Activated T-helper 17 cell treated with anti-CD3 and anti-CD28 coated beads, Interleukin-2, amount 50 U/mL, for 72 hours (primary cell): ENCODE measurements at regions not wholly inside any gene's neighbourhood (a gene's known extent, or its start where the extent isn't known, plus 50 kb on each side); places are given as distances from the start of the nearest gene placed in this dataset.

Experiments used
- ATAC-seq: fragments of 150-1000 bp; cut with Tn5 transposase; replicated peaks from 2 replicates; pipeline ENCODE4 v1.10.0; 2021; ENCODE audit warnings: mild to moderate bottlenecking, moderate library complexity
- H3K27ac Mint-ChIP-seq: one replicate; pipeline ENCODE4 v1.8.0; 2022; ENCODE audit warnings: mixed read lengths
- H3K27me3 Mint-ChIP-seq: one replicate; pipeline ENCODE4 v1.8.0; 2022; ENCODE audit warnings: mixed read lengths
- H3K36me3 Mint-ChIP-seq: one replicate; pipeline ENCODE4 v1.8.0; 2022; ENCODE audit warnings: low read depth, mild to moderate bottlenecking, mixed read lengths
- H3K4me1 Mint-ChIP-seq: one replicate; pipeline ENCODE4 v1.8.0; 2022; ENCODE audit warnings: mixed read lengths
- H3K4me3 Mint-ChIP-seq: one replicate; pipeline ENCODE4 v1.8.0; 2022; ENCODE audit warnings: mild to moderate bottlenecking, mixed read lengths
- H3K9me3 Mint-ChIP-seq: one replicate; pipeline ENCODE4 v1.8.0; 2022; ENCODE audit warnings: mixed read lengths

DNA sequence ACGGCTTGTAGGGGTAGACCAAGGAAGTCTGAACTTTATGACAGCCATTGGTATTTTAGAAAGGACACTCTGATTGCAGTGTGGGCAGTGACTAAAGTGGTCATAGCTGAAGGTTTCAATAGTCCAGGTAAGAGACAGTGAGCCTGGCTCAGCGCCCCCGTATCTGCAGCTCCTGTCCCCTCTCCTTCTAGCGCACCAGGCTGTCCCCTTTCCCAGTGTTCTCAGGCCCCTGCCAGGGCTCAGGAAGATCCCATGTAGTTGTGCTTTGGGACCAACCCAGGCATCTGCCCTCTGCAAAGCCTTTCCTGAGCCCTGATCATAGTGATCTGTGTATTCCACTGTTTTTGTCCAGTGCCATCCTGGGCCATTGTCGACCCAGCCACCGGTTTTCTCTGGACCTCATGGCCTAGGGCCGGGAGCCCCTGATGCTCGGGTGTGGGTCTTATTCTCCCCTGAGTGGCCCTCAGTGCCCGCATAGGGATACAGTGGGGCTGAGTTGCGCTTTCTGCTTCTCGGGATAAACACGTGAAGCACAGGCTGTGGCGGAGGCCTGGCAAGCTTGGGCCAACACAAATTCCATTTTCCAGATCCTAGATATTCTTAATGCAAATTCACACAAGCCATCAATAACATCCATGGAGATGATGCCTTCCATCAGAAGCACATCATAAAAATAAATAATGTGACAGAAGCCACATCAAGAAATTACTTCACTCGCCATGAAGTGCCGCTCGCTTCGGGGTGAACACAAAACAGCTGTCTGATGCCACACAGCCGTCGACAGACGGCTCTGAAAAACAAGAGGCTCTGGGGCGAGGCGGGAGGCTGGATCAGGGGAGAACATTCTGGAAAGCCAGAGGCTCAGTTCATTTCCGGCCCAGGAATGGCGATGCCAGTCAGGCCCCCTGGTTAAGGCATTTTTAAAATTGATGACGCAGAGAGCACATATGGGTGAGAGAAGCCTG, 805.0 kb downstream of the TBC1D22A start:
- peaks cover 8% of the 10 kb centered on the region for H3K27me3 Mint-ChIP-seq
- H3K27ac Mint-ChIP-seq = no peak overlapping the region
- no peak for ATAC-seq
- no peak overlapping the region for H3K4me3 Mint-ChIP-seq
- no peaks in the 10 kb centered on the region for H3K36me3 Mint-ChIP-seq
- no peaks in the 10 kb centered on the region for H3K9me3 Mint-ChIP-seq
- H3K4me1 Mint-ChIP-seq = peaks cover 5% of the 10 kb centered on the region

- H3K36me3 Mint-ChIP-seq = no peaks in the 10 kb centered on the region
- peaks cover 12% of the 10 kb centered on the region for H3K27me3 Mint-ChIP-seq
- H3K9me3 Mint-ChIP-seq = no peaks in the 10 kb centered on the region
- no peak overlapping the region for H3K4me3 Mint-ChIP-seq
- H3K27ac Mint-ChIP-seq = no peak overlapping the region
- H3K4me1 Mint-ChIP-seq = peaks cover 5% of the 10 kb centered on the region
- no peak for ATAC-seq
These were observed 804.0 kb downstream of the TBC1D22A start for GRCh38 chr22:47566491-47566890.

DNA sequence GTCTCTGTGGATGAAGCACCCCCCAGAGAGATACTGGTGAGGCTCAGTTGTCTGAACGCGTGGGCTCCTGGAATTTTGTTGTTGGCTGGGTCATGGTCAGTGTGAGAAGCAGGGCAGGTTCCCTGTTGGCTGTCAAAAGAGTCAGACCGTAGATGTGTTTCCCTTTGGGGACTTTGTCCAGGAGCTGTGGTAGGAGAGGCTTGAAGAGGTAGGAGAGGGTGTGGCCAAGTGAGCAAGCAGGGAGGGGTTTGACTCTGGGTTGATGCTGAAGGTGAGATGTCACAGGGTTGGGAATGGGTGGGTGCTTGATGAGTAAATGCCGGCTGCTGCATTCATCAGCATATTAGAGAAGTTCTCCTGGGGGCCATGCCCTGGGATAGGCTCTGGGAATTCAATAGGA, 803.2 kb downstream of the TBC1D22A start:
- no peaks in the 10 kb centered on the region for H3K9me3 Mint-ChIP-seq
- ATAC-seq = no peak
- H3K4me3 Mint-ChIP-seq = no peak overlapping the region
- H3K4me1 Mint-ChIP-seq = peaks cover 5% of the 10 kb centered on the region
- no peaks in the 10 kb centered on the region for H3K36me3 Mint-ChIP-seq
- H3K27me3 Mint-ChIP-seq = peaks cover 15% of the 10 kb centered on the region
- no peak overlapping the region for H3K27ac Mint-ChIP-seq

- H3K36me3 Mint-ChIP-seq = no peaks in the 10 kb centered on the region
- no peak overlapping the region for H3K4me3 Mint-ChIP-seq
- H3K4me1 Mint-ChIP-seq = peaks cover 5% of the 10 kb centered on the region
- no peaks in the 10 kb centered on the region for H3K9me3 Mint-ChIP-seq
- no peak for ATAC-seq
- H3K27me3 Mint-ChIP-seq = peaks cover 15% of the 10 kb centered on the region
- no peak overlapping the region for H3K27ac Mint-ChIP-seq
These were observed 802.4 kb downstream of the TBC1D22A start for GRCh38 chr22:47564651-47565434.

DNA sequence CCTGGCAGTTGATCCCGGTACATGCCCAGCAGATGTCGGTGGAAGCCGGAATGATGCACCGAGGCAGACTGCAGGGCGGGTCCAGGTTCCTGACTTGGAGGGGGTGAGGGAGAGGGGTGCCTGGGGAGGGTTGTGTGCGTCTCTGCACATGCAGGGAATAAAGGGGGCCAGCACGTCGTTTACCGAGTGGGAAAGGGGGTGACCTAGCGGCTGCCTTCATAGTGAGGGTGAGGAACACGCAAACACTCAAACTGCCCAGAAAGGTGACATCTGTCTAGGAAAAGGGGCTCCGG, 801.7 kb downstream of the TBC1D22A start:
- ATAC-seq = no peak
- no peak overlapping the region for H3K4me3 Mint-ChIP-seq
- peaks cover 15% of the 10 kb centered on the region for H3K27me3 Mint-ChIP-seq
- no peaks in the 10 kb centered on the region for H3K36me3 Mint-ChIP-seq
- no peak overlapping the region for H3K27ac Mint-ChIP-seq
- H3K4me1 Mint-ChIP-seq = peaks cover 5% of the 10 kb centered on the region
- H3K9me3 Mint-ChIP-seq = no peaks in the 10 kb centered on the region

DNA sequence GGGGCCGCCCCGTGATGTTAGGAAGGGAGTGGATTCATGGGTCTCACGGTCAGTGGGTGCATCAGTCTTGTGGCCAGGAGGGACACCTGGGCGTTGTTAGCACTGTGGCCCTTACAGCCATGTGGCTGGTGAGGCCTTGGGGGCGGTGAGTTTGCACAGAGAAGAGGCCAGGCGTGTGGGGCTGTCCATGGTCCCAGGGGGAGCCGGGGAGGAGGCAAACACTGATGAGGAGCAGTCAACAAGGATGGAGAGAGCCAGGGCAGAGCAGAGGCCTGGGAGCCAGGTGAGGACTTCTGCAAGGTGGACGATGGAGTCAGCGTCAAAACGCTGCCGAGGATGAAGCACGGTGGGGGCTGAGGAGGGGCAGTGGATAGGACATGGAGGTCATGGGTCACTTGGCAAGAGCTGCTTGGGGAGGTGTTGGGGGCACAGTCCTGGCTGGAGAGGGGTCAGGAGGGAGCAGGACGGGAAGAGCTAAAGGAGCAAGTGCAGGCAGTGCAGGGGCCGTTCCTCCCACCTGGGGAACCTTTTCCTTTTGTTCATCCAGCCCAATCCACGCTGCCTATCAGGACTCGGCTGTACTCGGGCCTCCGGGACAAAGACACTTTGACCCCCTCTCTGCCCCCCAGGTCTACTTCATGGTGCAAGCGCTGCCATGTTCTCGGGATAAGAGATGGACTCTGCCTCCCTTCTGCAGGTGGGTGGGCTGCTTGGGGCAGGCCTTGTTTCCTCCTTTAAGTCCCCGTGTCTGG, 801.1 kb downstream of the TBC1D22A start:
- Mint-ChIP-seq H3K36me3 (no peaks in the 10 kb centered on the region), H3K9me3 (no peaks in the 10 kb centered on the region), H3K4me1 (peaks cover 5% of the 10 kb centered on the region), H3K4me3 (no peak overlapping the region), H3K27me3 (peaks cover 15% of the 10 kb centered on the region), H3K27ac (no peak overlapping the region)
- ATAC-seq = no peak

GRCh38 chr22:47561766-47562165, 799.3 kb downstream of the TBC1D22A start:
- Mint-ChIP-seq H3K4me3 (no peak overlapping the region), H3K9me3 (no peaks in the 10 kb centered on the region), H3K27ac (no peak overlapping the region), H3K36me3 (no peaks in the 10 kb centered on the region), H3K4me1 (peaks cover 5% of the 10 kb centered on the region), H3K27me3 (peaks cover 15% of the 10 kb centered on the region)
- no peak for ATAC-seq

GRCh38 chr22:47561115-47561675, 798.7 kb downstream of the TBC1D22A start:
- no peak overlapping the region for H3K27ac Mint-ChIP-seq
- H3K4me3 Mint-ChIP-seq = no peak overlapping the region
- H3K9me3 Mint-ChIP-seq = no peaks in the 10 kb centered on the region
- ATAC-seq = no peak
- peaks cover 15% of the 10 kb centered on the region for H3K27me3 Mint-ChIP-seq
- H3K36me3 Mint-ChIP-seq = no peaks in the 10 kb centered on the region
- peaks cover 5% of the 10 kb centered on the region for H3K4me1 Mint-ChIP-seq

DNA sequence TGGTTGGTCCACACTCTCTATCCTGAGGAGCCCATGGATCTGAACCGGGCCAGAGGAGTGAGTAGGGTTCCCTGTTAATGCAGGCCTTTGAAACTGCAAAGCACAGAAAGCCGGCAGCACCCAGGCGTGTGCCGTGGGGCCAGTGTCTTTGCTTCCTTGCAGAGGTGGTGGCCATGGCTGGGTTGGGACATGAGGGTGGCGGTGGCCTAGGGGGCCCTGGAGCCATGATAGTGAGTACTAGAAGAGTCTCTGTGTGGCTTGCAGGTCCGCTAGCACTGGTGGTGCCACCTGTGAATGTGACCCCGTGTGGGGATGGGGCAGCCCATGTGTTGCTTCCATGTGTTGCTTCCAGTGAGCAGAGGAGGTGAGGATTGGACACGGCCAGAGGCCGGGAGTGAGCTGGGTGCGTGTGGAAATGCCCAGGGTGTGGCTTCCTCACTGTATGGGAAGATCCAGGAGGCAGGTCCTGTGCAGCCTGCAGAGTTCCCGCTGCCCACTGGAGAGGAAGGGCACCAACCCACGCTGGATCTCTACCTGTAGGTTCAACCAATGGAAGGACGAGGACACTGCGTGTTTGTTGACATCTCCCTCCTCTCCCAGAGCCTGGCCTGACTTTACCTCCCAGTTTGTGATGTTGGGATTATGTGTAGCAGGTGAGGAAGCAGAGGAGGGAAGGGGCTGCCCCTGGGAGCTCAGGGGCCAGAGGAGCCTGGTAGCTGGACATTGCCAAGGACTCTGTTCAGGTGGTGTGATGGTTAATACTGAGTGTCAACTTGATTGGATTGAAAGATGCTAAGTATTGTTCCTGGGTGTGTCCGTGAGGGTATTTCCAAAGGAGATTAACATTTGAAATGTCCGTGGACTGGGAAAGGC, 796.6 kb downstream of the TBC1D22A start:
- Mint-ChIP-seq H3K27me3 (peaks cover 15% of the 10 kb centered on the region), H3K4me3 (no peak overlapping the region), H3K36me3 (no peaks in the 10 kb centered on the region), H3K27ac (no peak overlapping the region), H3K9me3 (no peaks in the 10 kb centered on the region), H3K4me1 (peaks cover 5% of the 10 kb centered on the region)
- no peak for ATAC-seq

GRCh38 chr22:47556473-47556872, 794.0 kb downstream of the TBC1D22A start:
- no peaks in the 10 kb centered on the region for H3K36me3 Mint-ChIP-seq
- H3K4me1 Mint-ChIP-seq = no peaks in the 10 kb centered on the region
- no peak overlapping the region for H3K4me3 Mint-ChIP-seq
- H3K27ac Mint-ChIP-seq = no peak overlapping the region
- ATAC-seq = no peak
- peaks cover 3% of the 10 kb centered on the region for H3K27me3 Mint-ChIP-seq
- H3K9me3 Mint-ChIP-seq = no peaks in the 10 kb centered on the region

GRCh38 chr22:47553436-47553835, 791.0 kb downstream of the TBC1D22A start:
- Mint-ChIP-seq H3K9me3 (no peaks in the 10 kb centered on the region), H3K27ac (no peak overlapping the region), H3K27me3 (no peaks in the 10 kb centered on the region), H3K36me3 (no peaks in the 10 kb centered on the region), H3K4me3 (no peak overlapping the region), H3K4me1 (no peaks in the 10 kb centered on the region)
- no peak for ATAC-seq

GRCh38 chr22:47552541-47553205, 790.2 kb downstream of the TBC1D22A start:
- no peak overlapping the region for H3K27ac Mint-ChIP-seq
- no peaks in the 10 kb centered on the region for H3K36me3 Mint-ChIP-seq
- no peaks in the 10 kb centered on the region for H3K9me3 Mint-ChIP-seq
- ATAC-seq = no peak
- no peaks in the 10 kb centered on the region for H3K27me3 Mint-ChIP-seq
- H3K4me1 Mint-ChIP-seq = no peaks in the 10 kb centered on the region
- H3K4me3 Mint-ChIP-seq = no peak overlapping the region

- H3K4me3 Mint-ChIP-seq = no peak overlapping the region
- no peaks in the 10 kb centered on the region for H3K27me3 Mint-ChIP-seq
- H3K4me1 Mint-ChIP-seq = no peaks in the 10 kb centered on the region
- ATAC-seq = no peak
- no peak overlapping the region for H3K27ac Mint-ChIP-seq
- H3K9me3 Mint-ChIP-seq = no peaks in the 10 kb centered on the region
- no peaks in the 10 kb centered on the region for H3K36me3 Mint-ChIP-seq
These were observed 789.6 kb downstream of the TBC1D22A start for GRCh38 chr22:47552024-47552423.
